GM20000 (cell line): ENCODE measurements at regions not wholly inside any gene's neighbourhood (a gene's known extent, or its start where the extent isn't known, plus 50 kb on each side); places are given as distances from the start of the nearest gene placed in this dataset.

Source experiments
- DNase-seq: peaks from one replicate; pipeline ENCODE4 v3.0.0; 2012; ENCODE audit warnings: low spot score
- CTCF ChIP-seq: IDR thresholded peaks from 2 replicates; pipeline ENCODE4 v1.5.1; 2012; ENCODE audit warnings: mild to moderate bottlenecking, control low read depth; ENCODE audit errors: extremely low read depth, missing control alignments

- DNase-seq, result no peak
- no peak for TF ChIP-seq CTCF
Observed at GRCh38 chr1:5738911-5739462, 253.2 kb downstream of the NPHP4 start.

- DNase-seq, result no peak
- TF ChIP-seq CTCF, result no peak
Observed at GRCh38 chr1:5737081-5737480, 255.1 kb downstream of the NPHP4 start.

GRCh38 chr1:5734996-5735395, 257.2 kb downstream of the NPHP4 start:
- no peak for DNase-seq
- no peak for TF ChIP-seq CTCF

- TF ChIP-seq CTCF, result no peak
- DNase-seq, result no peak
Observed at GRCh38 chr1:5734414-5734813, 257.8 kb downstream of the NPHP4 start.

- TF ChIP-seq CTCF, result no peak
- no peak for DNase-seq
Observed at GRCh38 chr1:5733596-5733995, 258.6 kb downstream of the NPHP4 start.

GRCh38 chr1:5731110-5731423, 261.2 kb downstream of the NPHP4 start:
- no peak for TF ChIP-seq CTCF
- no peak for DNase-seq

GRCh38 chr1:5730272-5731109, 261.7 kb downstream of the NPHP4 start:
- DNase-seq, result no peak
- no peak for TF ChIP-seq CTCF
